IMR-90 (cell line): ENCODE measurements at regions not wholly inside any gene's neighbourhood (a gene's known extent, or its start where the extent isn't known, plus 50 kb on each side); places are given as distances from the start of the nearest gene placed in this dataset.
A peak's percentile ranks its signal among the peaks of the same experiment; 100 is the strongest.

Source experiments
- ATAC-seq: fragments of 200-7000 bp; cut with Tn5 transposase; 2 replicates; pipeline ENCODE4 v1.9.1; 2020; ENCODE audit warnings: low read depth, mild to moderate bottlenecking, moderate library complexity
- BruUV-seq: library from RNA; stranded (reverse); fragments of 400-500 nt; replicated peaks from 2 replicates; lab custom pipeline; 2021; lab: Mats Ljungman, UMichigan
- CTCF ChIA-PET: fragments of 300-600 bp; formaldehyde crosslinking; extraction: SDS; loops from one replicate; lab custom pipeline; 2021; ENCODE audit warnings: antibody characterized with exemption; lab: Yijun Ruan, JAX
- POLR2A ChIA-PET: fragments of 300-600 bp; sonication (Branson Sonifier 250); formaldehyde crosslinking; loops from one replicate; lab custom pipeline; 2022; ENCODE audit warnings: antibody characterized with exemption; ENCODE audit not compliant: unreplicated experiment; lab: Charles Lee
- DNase-seq: peaks from one replicate; pipeline ENCODE4 v3.0.0; 2013
- H2AFZ ChIP-seq: replicated peaks from 2 replicates; pipeline ENCODE3; 2013; ENCODE audit warnings: low read length, mild to moderate bottlenecking; ENCODE audit not compliant: poor library complexity
- H2AK5ac ChIP-seq: 2 replicates; pipeline ENCODE4 v1.6.1; 2013; ENCODE audit warnings: low read depth, low read length, inconsistent platforms
- H2AK9ac ChIP-seq: replicated peaks from 2 replicates; pipeline ENCODE3; 2013; ENCODE audit warnings: mild to moderate bottlenecking, low read depth, low read length, moderate library complexity; ENCODE audit not compliant: poor library complexity
- H2BK120ac ChIP-seq: 2 replicates; pipeline ENCODE4 v1.6.1; 2013; ENCODE audit warnings: low read depth, low read length, inconsistent platforms
- H2BK15ac ChIP-seq: 3 replicates; pipeline ENCODE4 v1.6.1; 2013; ENCODE audit warnings: low read depth, low read length, inconsistent platforms
- H2BK20ac ChIP-seq: 2 replicates; pipeline ENCODE4 v1.6.1; 2013; ENCODE audit warnings: low read depth, mild to moderate bottlenecking, inconsistent platforms, low read length, moderate library complexity
- H2BK5ac ChIP-seq: 2 replicates; pipeline ENCODE4 v1.6.1; 2013; ENCODE audit warnings: mild to moderate bottlenecking, low read depth, low read length, inconsistent platforms; ENCODE audit not compliant: poor library complexity, severe bottlenecking
- H3K14ac ChIP-seq: replicated peaks from 2 replicates; pipeline ENCODE4 v1.6.1; 2013; ENCODE audit warnings: low read depth, low read length, inconsistent platforms
- H3K18ac ChIP-seq: 2 replicates; pipeline ENCODE4 v1.6.1; 2013; ENCODE audit warnings: low read depth, low read length, control low read depth
- H3K23ac ChIP-seq: 2 replicates; pipeline ENCODE4 v1.6.1; 2013; ENCODE audit warnings: low read depth, low read length, inconsistent platforms
- H3K27ac ChIP-seq: 2 replicates; pipeline ENCODE4 v1.5.1; 2013; ENCODE audit warnings: mild to moderate bottlenecking, control low read depth, low read length; ENCODE audit not compliant: insufficient read depth
- H3K27me3 ChIP-seq: 2 replicates; pipeline ENCODE4 v1.6.1; 2013; ENCODE audit warnings: low read length; ENCODE audit not compliant: control insufficient read depth, insufficient read depth
- H3K36me3 ChIP-seq: 2 replicates; pipeline ENCODE4 v1.6.1; 2013; ENCODE audit warnings: low read length, mixed read lengths; ENCODE audit not compliant: control insufficient read depth, insufficient read depth
- H3K4ac ChIP-seq: 2 replicates; pipeline ENCODE4 v1.6.1; 2013; ENCODE audit warnings: low read depth, low read length, inconsistent platforms
- H3K4me1 ChIP-seq: 2 replicates; pipeline ENCODE4 v1.6.1; 2013; ENCODE audit warnings: low read length, mixed read lengths; ENCODE audit not compliant: control insufficient read depth, insufficient read depth
- H3K4me2 ChIP-seq: 2 replicates; pipeline ENCODE4 v1.6.1; 2013; ENCODE audit warnings: low read depth, mild to moderate bottlenecking, control low read depth, low read length, moderate library complexity
- H3K4me3 ChIP-seq: 2 replicates; pipeline ENCODE4 v1.5.1; 2013; ENCODE audit warnings: low read depth, mild to moderate bottlenecking, control low read depth, low read length, moderate library complexity; ENCODE audit not compliant: insufficient read depth
- H3K56ac ChIP-seq: 2 replicates; pipeline ENCODE4 v1.6.1; 2013; ENCODE audit warnings: low read length, inconsistent platforms; ENCODE audit not compliant: insufficient read depth; ENCODE audit errors: extremely low read depth
- H3K79me1 ChIP-seq, 2 experiments: 2 replicates each; pipeline ENCODE4 v1.6.1; 2013; ENCODE audit warnings: low read length in 2 of 2, inconsistent platforms in 1 of 2, low read depth in 1 of 2
- H3K9ac ChIP-seq: 2 replicates; pipeline ENCODE4 v1.6.1; 2013; ENCODE audit warnings: low read depth, low read length, control low read depth
- H3K9me1 ChIP-seq: 2 replicates; pipeline ENCODE4 v1.6.1; 2013; ENCODE audit warnings: low read length, inconsistent platforms; ENCODE audit not compliant: insufficient read depth
- H3K9me3 ChIP-seq: 2 replicates; pipeline ENCODE4 v1.6.1; 2013; ENCODE audit warnings: low read length; ENCODE audit not compliant: control insufficient read depth, insufficient read depth
- H4K20me1 ChIP-seq: 2 replicates; pipeline ENCODE4 v1.6.1; 2013; ENCODE audit warnings: low read length, inconsistent platforms; ENCODE audit not compliant: insufficient read depth
- H4K5ac ChIP-seq: 2 replicates; pipeline ENCODE4 v1.6.1; 2013; ENCODE audit warnings: mild to moderate bottlenecking, low read depth, low read length, control low read depth
- H4K8ac ChIP-seq, 2 experiments: 2 replicates each; pipeline ENCODE4 v1.6.1; 2013; ENCODE audit warnings: low read depth in 2 of 2, low read length in 2 of 2, control low read depth in 1 of 2, inconsistent platforms in 1 of 2
- H4K91ac ChIP-seq: 2 replicates; pipeline ENCODE4 v1.6.1; 2013; ENCODE audit warnings: low read depth, low read length, inconsistent platforms; ENCODE audit not compliant: insufficient read depth
- SMC3 ChIP-seq: fragments of 150-350 bp; IDR thresholded peaks from 2 replicates; pipeline ENCODE4 v1.6.1; 2016; ENCODE audit warnings: low read depth, mild to moderate bottlenecking, antibody characterized with exemption, low read length, moderate library complexity
- WGBS, 2 experiments: methylation state at CpG; one replicate each; pipeline versions ENCODE4 v1.1.5 to v1.1.7; 2013; ENCODE audit warnings: missing lambda C conversion rate in 2 of 2; ENCODE audit not compliant: insufficient read length in 1 of 2; ENCODE audit errors: extremely low coverage in 2 of 2; 5-methylcytosine and 5-hydroxymethylcytosine counted together
- dilution Hi-C: fragments of 300-500 bp; cut with HindIII; formaldehyde crosslinking; loops from one replicate; pipeline ENCODE4 v1.14.3; 2018; ENCODE audit warnings: low sequenced_read_pairs; ENCODE audit not compliant: unreplicated experiment
- in situ Hi-C: fragments of 300-500 bp; cut with MboI; formaldehyde crosslinking; loops from 3 replicates; pipeline ENCODE4 v1.14.3; 2019; ENCODE audit warnings: low sequenced_read_pairs, inconsistent platforms, mixed read lengths
- intact Hi-C: fragments of 100-400 bp; cut with micrococcal nuclease; formaldehyde crosslinking; loops from 2 replicates; pipeline ENCODE4 v1.10.0; 2022

- CTCF ChIA-PET = interaction anchor here (0.5 to 0.6 kb wide), 2 partner anchors 57 to 301 kb away, joined by 3 read pairs; no protein-coding TSS in a partner anchor
Measured at GRCh38 chr6:105783333-105783935, 302.7 kb upstream of the PRDM1 start.

More at GRCh38 chr6:105783333-105783935, 302.7 kb upstream of the PRDM1 start:
- Histone ChIP-seq H3K14ac (no peak overlapping the region), H3K4me1 (no peaks in the 10 kb centered on the region; the same call in 1 of the 2 replicates), H2AK9ac (peak overlapping the region; percentile 50), H2BK5ac (no peak overlapping the region), H3K9me1 (no peaks in the 10 kb centered on the region), H2AFZ (no peak overlapping the region), H2BK20ac (no peak overlapping the region), H3K27me3 (no peaks in the 10 kb centered on the region), H3K9me3 (no peaks in the 10 kb centered on the region), H3K4me2 (no peak overlapping the region), H3K4me3 (no peak overlapping the region), H3K23ac (no peak overlapping the region), H4K20me1 (no peaks in the 10 kb centered on the region), H3K18ac (no peak overlapping the region), H3K79me1 (no peaks in the 10 kb centered on the region), H3K4ac (no peak overlapping the region), H3K9ac (no peak overlapping the region), H2AK5ac (no peak overlapping the region), H4K5ac (no peak overlapping the region), H2BK120ac (no peak overlapping the region), H3K56ac (no peak overlapping the region), H3K36me3 (no peaks in the 10 kb centered on the region), H2BK15ac (no peak overlapping the region; the same call in 2 of the 3 replicates), H3K27ac (no peak overlapping the region), H4K91ac (no peak overlapping the region), H4K8ac (0 out of 4 replicates have a peak overlapping the region, but pooled peaks of 1 of the 2 experiments have one; percentile 15)
- POLR2A ChIA-PET = interaction anchor here (0.5 kb wide), 1 partner anchor 277 kb away, joined by 3 read pairs; no protein-coding TSS in a partner anchor
- intact Hi-C loops = no loop called here
- 75% methylated on average over 2 of the region's 8 CpGs; no CpG with 5 or more reads in 1 of the 2 experiments for WGBS, 2 experiments
- TF ChIP-seq SMC3 = no peak
- dilution Hi-C loops = no loop called here
- no TSS peak for BruUV-seq
- in situ Hi-C loops = no loop called here
- ATAC-seq = no peak
- no peak for DNase-seq
